AG04449 (cell line): ENCODE measurements at regions not wholly inside any gene's neighbourhood (a gene's known extent, or its start where the extent isn't known, plus 50 kb on each side); places are given as distances from the start of the nearest gene placed in this dataset.

Source experiments
- CTCF ChIA-PET: fragments of 350-600 bp; formaldehyde crosslinking; extraction: SDS; loops from one replicate; lab custom pipeline; 2021; ENCODE audit warnings: antibody characterized with exemption; lab: Yijun Ruan, JAX
- POLR2A ChIA-PET: fragments of 400-600, 350-600 bp; formaldehyde crosslinking; extraction: SDS; loops from one replicate; lab custom pipeline; 2020; ENCODE audit warnings: antibody characterized with exemption, inconsistent platforms; lab: Yijun Ruan, JAX
- DNase-seq: peaks from one replicate; pipeline ENCODE4 v3.0.0-alpha.2; 2010; ENCODE audit warnings: low read depth, low spot score
- H3K4me3 ChIP-seq: 2 replicates; pipeline ENCODE4 v1.5.1; 2011; ENCODE audit warnings: low read depth, mild to moderate bottlenecking, control low read depth, low read length
- CTCF ChIP-seq: IDR thresholded peaks from one replicate; pipeline ENCODE4 v1.5.1; 2011; ENCODE audit warnings: mild to moderate bottlenecking, moderate library complexity, low read length, control low read depth, inconsistent platforms; ENCODE audit not compliant: insufficient read depth; ENCODE audit errors: missing control alignments

GRCh38 chr3:72022027-72022426 is 237.1 kb upstream of the PROK2 start:
- POLR2A ChIA-PET: no interaction called here
- no peak for DNase-seq
- TF ChIP-seq CTCF: no peak
- no peak overlapping the region for H3K4me3 ChIP-seq
- CTCF ChIA-PET: no interaction called here

GRCh38 chr3:72021531-72021930 is 236.6 kb upstream of the PROK2 start:
- no peak for TF ChIP-seq CTCF

GRCh38 chr3:72018343-72018984 is 233.5 kb upstream of the PROK2 start:
- no peak overlapping the region for H3K4me3 ChIP-seq
- ChIA-PET CTCF (interaction anchor here (1.2 kb wide), 1 partner anchor 8 kb away, joined by 3 read pairs; no protein-coding TSS in a partner anchor), POLR2A (no interaction called here)
- DNase-seq: no peak
- no peak for TF ChIP-seq CTCF

More at GRCh38 chr3:72021531-72021930, 236.6 kb upstream of the PROK2 start:
- CTCF ChIA-PET: no interaction called here
- POLR2A ChIA-PET: no interaction called here
- no peak for DNase-seq
- H3K4me3 ChIP-seq: no peak overlapping the region

GRCh38 chr3:72017935-72018334 is 233.0 kb upstream of the PROK2 start:
- POLR2A ChIA-PET: no interaction called here
- CTCF ChIA-PET: no interaction called here
- no peak for DNase-seq
- H3K4me3 ChIP-seq: no peak overlapping the region
- TF ChIP-seq CTCF: no peak

- DNase-seq: no peak
- no peak for TF ChIP-seq CTCF
- CTCF ChIA-PET: no interaction called here
- POLR2A ChIA-PET: no interaction called here
- H3K4me3 ChIP-seq: no peak overlapping the region
Measured at GRCh38 chr3:72017311-72017710, 232.4 kb upstream of the PROK2 start.

GRCh38 chr3:72015463-72015862 is 230.5 kb upstream of the PROK2 start:
- POLR2A ChIA-PET: no interaction called here
- TF ChIP-seq CTCF: no peak
- CTCF ChIA-PET: no interaction called here
- no peak for DNase-seq
- no peak overlapping the region for H3K4me3 ChIP-seq
